ENCODE measurements at regions not wholly inside any gene's neighbourhood (a gene's known extent, or its start where the extent isn't known, plus 50 kb on each side); places are given as distances from the start of the nearest gene placed in this dataset.
"Not testable (repeated sequence)": the region's sequence is repeated elsewhere in the genome, so short reads cannot be mapped to it uniquely, and the experiment has no call there.

- no peak for DNase-seq (ENCODE audit: low read depth in 4 of 4, low spot score in 1 of 4)
Measured at GRCh38 chr3:21036888-21037287, 714.1 kb downstream of the ZNF385D start.

GRCh38 chr3:21028412-21028811 lies 722.6 kb downstream of the ZNF385D start:
- DNase-seq (ENCODE audit: low read depth in 4 of 4, low spot score in 1 of 4): no peak

- no peak for DNase-seq (ENCODE audit: low read depth in 4 of 4, low spot score in 1 of 4)
Measured at GRCh38 chr3:21024563-21024962, 726.4 kb downstream of the ZNF385D start.

GRCh38 chr3:21020681-21021080 lies 730.3 kb downstream of the ZNF385D start:
- DNase-seq (ENCODE audit: low read depth in 4 of 4, low spot score in 1 of 4): no peak

- DNase-seq (ENCODE audit: low read depth in 4 of 4, low spot score in 1 of 4): no peak
Measured at GRCh38 chr3:21020043-21020442, 731.0 kb downstream of the ZNF385D start.

GRCh38 chr3:21017115-21017852 lies 733.7 kb downstream of the ZNF385D start:
- no peak for DNase-seq (ENCODE audit: low read depth in 4 of 4, low spot score in 1 of 4)

- DNase-seq (ENCODE audit: low read depth in 4 of 4, low spot score in 1 of 4): no peak
Measured at GRCh38 chr3:21013566-21013965, 737.4 kb downstream of the ZNF385D start.

- DNase-seq (ENCODE audit: low read depth in 4 of 4, low spot score in 1 of 4): no peak
Measured at GRCh38 chr3:20999661-21000060, 751.3 kb downstream of the ZNF385D start.

- no peak for DNase-seq (ENCODE audit: low read depth in 4 of 4, low spot score in 1 of 4)
Measured at GRCh38 chr3:20997183-20997582, 753.8 kb downstream of the ZNF385D start.

- no peak for DNase-seq (ENCODE audit: low read depth in 4 of 4, low spot score in 1 of 4)
Measured at GRCh38 chr3:20990896-20991295, 760.1 kb downstream of the ZNF385D start.

- not testable (repeated sequence) for DNase-seq (ENCODE audit: low read depth in 4 of 4, low spot score in 1 of 4)
Measured at GRCh38 chr3:20989653-20990052, 761.4 kb downstream of the ZNF385D start.

GRCh38 chr3:20984594-20985205 lies 766.3 kb downstream of the ZNF385D start:
- DNase-seq (ENCODE audit: low read depth in 4 of 4, low spot score in 1 of 4): no peak

GRCh38 chr3:20975188-20975651 lies 775.8 kb downstream of the ZNF385D start:
- no peak for DNase-seq (ENCODE audit: low read depth in 4 of 4, low spot score in 1 of 4)

- DNase-seq (ENCODE audit: low read depth in 4 of 4, low spot score in 1 of 4): no peak
Measured at GRCh38 chr3:20974396-20974795, 776.6 kb downstream of the ZNF385D start.

- DNase-seq (ENCODE audit: low read depth in 4 of 4, low spot score in 1 of 4): not testable (repeated sequence)
Measured at GRCh38 chr3:20970807-20971206, 780.2 kb downstream of the ZNF385D start.

GRCh38 chr3:20967485-20967884 lies 781.5 kb upstream of the SGO1 start:
- not testable (repeated sequence) for DNase-seq (ENCODE audit: low read depth in 4 of 4, low spot score in 1 of 4)

GRCh38 chr3:20958161-20958560 lies 772.2 kb upstream of the SGO1 start:
- DNase-seq (ENCODE audit: low read depth in 4 of 4, low spot score in 1 of 4): no peak

GRCh38 chr3:20945892-20946291 lies 759.9 kb upstream of the SGO1 start:
- no peak for DNase-seq (ENCODE audit: low read depth in 4 of 4, low spot score in 1 of 4)

- no peak for DNase-seq (ENCODE audit: low read depth in 4 of 4, low spot score in 1 of 4)
Measured at GRCh38 chr3:20935791-20936190, 749.8 kb upstream of the SGO1 start.

GRCh38 chr3:20931834-20932233 lies 745.8 kb upstream of the SGO1 start:
- DNase-seq (ENCODE audit: low read depth in 4 of 4, low spot score in 1 of 4): no peak

- DNase-seq (ENCODE audit: low read depth in 4 of 4, low spot score in 1 of 4): no peak
Measured at GRCh38 chr3:20930034-20930433, 744.0 kb upstream of the SGO1 start.

- no peak for DNase-seq (ENCODE audit: low read depth in 4 of 4, low spot score in 1 of 4)
Measured at GRCh38 chr3:20924646-20925385, 738.8 kb upstream of the SGO1 start.

Data from stimulated activated CD4-positive, alpha-beta T cell treated with anti-CD3 and anti-CD28 coated beads, Interleukin-1b, Interleukin-23, amount 100 ng/mL, for 24 hours (primary cell).